A549 (cell line): ENCODE measurements at regions not wholly inside any gene's neighbourhood (a gene's known extent, or its start where the extent isn't known, plus 50 kb on each side); places are given as distances from the start of the nearest gene placed in this dataset.
"Not testable (repeated sequence)": the region's sequence is repeated elsewhere in the genome, so short reads cannot be mapped to it uniquely, and the experiment has no call there.

ENCODE experiments used
- ATAC-seq, 2 experiments: fragments of 200-7000 bp in 1 of 2; fragments of >200 bp in 1 of 2; cut with Nextera tagmentation in 1 of 2; cut with Tn5 transposase in 1 of 2; 3 replicates each; pipeline versions ENCODE4 v1.8.0 to v1.9.1; 2018 to 2020; ENCODE audit warnings: mild to moderate bottlenecking in 1 of 2, moderate library complexity in 1 of 2
- CTCF ChIA-PET: fragments of 300-600 bp; sonication (Branson Sonifier 250); formaldehyde crosslinking; extraction: SDS; loops from one replicate; lab custom pipeline; 2021; ENCODE audit warnings: antibody characterized with exemption, inconsistent platforms; lab: Yijun Ruan, JAX
- POLR2A ChIA-PET: fragments of 350-600 bp; formaldehyde crosslinking; extraction: SDS; loops from one replicate; lab custom pipeline; 2021; ENCODE audit warnings: antibody characterized with exemption, inconsistent platforms; lab: Yijun Ruan, JAX
- DNase-seq, 2 experiments: peaks; one replicate each; pipeline versions ENCODE4 v3.0.0 to v3.0.0-alpha.2; 2011 to 2016; ENCODE audit warnings: low read depth in 1 of 2, low spot score in 1 of 2
- FAIRE-seq: peaks from 2 replicates; lab custom pipeline; 2011; peaks lifted over from hg19 to GRCh38; lab: Jason Lieb, UNC
- H3K27ac ChIP-seq, 2 experiments: fragments of >200 bp; sonication (Bioruptor Twin); formaldehyde crosslinking; 3 replicates each; pipeline ENCODE4 v1.5.1; 2016 to 2017
- H3K4me1 ChIP-seq: fragments of >200 bp; sonication (Bioruptor Twin); formaldehyde crosslinking; 3 replicates; pipeline ENCODE4 v1.6.1; 2016
- H3K4me2 ChIP-seq: fragments of >200 bp; sonication (Bioruptor Twin); formaldehyde crosslinking; 3 replicates; pipeline ENCODE4 v1.6.1; 2016
- H3K4me3 ChIP-seq: fragments of >200 bp; sonication (Bioruptor Twin); formaldehyde crosslinking; 3 replicates; pipeline ENCODE4 v1.5.1; 2016
- H3K9me3 ChIP-seq: fragments of >200 bp; sonication (Bioruptor Twin); formaldehyde crosslinking; 3 replicates; pipeline ENCODE4 v1.6.1; 2016
- BCL3 ChIP-seq: fragments of >200 bp; sonication (Bioruptor Twin); formaldehyde crosslinking; IDR thresholded peaks from 3 replicates; pipeline ENCODE4 v1.6.1; 2016
- CBX2 ChIP-seq: fragments of 200-600 bp; sonication (generic); IDR thresholded peaks from 2 replicates; pipeline ENCODE4 v1.6.1; 2016; ENCODE audit warnings: low read depth, mild to moderate bottlenecking, borderline replicate concordance
- E2F6 ChIP-seq: IDR thresholded peaks from 2 replicates; pipeline ENCODE4 v1.6.1; 2012; ENCODE audit warnings: low read depth, borderline replicate concordance
- EHMT2 ChIP-seq: fragments of 200-600 bp; sonication (generic); IDR thresholded peaks from 2 replicates; pipeline ENCODE4 v1.6.1; 2016; ENCODE audit warnings: antibody characterized with exemption, low read depth, mild to moderate bottlenecking, moderate library complexity
- EP300 ChIP-seq, 2 experiments: fragments of >200 bp; sonication (Bioruptor Twin); formaldehyde crosslinking; IDR thresholded peaks; 2 replicates in 1 of 2; 3 replicates in 1 of 2; pipeline ENCODE4 v1.6.1; 2016 to 2017
- FOSL2 ChIP-seq, 2 experiments: fragments of 450-650 bp in 1 of 2; fragments of >200 bp in 1 of 2; sonication (Bioruptor Twin) in 1 of 2; formaldehyde crosslinking; IDR thresholded peaks; 2 replicates each; pipeline versions ENCODE4 v1.5.0 to v1.6.1; 2016 to 2020; ENCODE audit warnings: mild to moderate bottlenecking in 1 of 2, moderate library complexity in 1 of 2
- GATA3 ChIP-seq: IDR thresholded peaks from 2 replicates; pipeline ENCODE4 v1.6.1; 2012; ENCODE audit warnings: borderline replicate concordance
- HES2 ChIP-seq: fragments of >200 bp; sonication (Bioruptor Twin); formaldehyde crosslinking; IDR thresholded peaks from 2 replicates; pipeline ENCODE4 v1.6.1; 2016
- HEYL ChIP-seq: fragments of 250-450 bp; sonication (Bioruptor Pico); IDR thresholded peaks from 2 replicates; pipeline ENCODE4 v1.8.0; 2021; ENCODE audit warnings: mild to moderate bottlenecking, moderate library complexity
- HOXA7 ChIP-seq: fragments of 250-450 bp; sonication (Bioruptor Pico); IDR thresholded peaks from 2 replicates; pipeline ENCODE4 v1.5.0; 2020; ENCODE audit warnings: mild to moderate bottlenecking, moderate library complexity
- JUN ChIP-seq, 2 experiments: fragments of >200 bp; sonication (Bioruptor Twin); formaldehyde crosslinking; IDR thresholded peaks; 2 replicates in 1 of 2; 3 replicates in 1 of 2; pipeline ENCODE4 v1.6.1; 2016 to 2017
- MYC ChIP-seq: IDR thresholded peaks from 2 replicates; pipeline ENCODE4 v1.6.1; 2012; ENCODE audit warnings: mild to moderate bottlenecking, inconsistent platforms, low read length, improper control_type of control experiment, borderline replicate concordance
- NFE2L2 ChIP-seq: fragments of 150-350 bp; conservative IDR thresholded peaks from 2 replicates; pipeline ENCODE4 v1.6.1; 2014; ENCODE audit warnings: low read length
- NPAS2 ChIP-seq: fragments of 250-450 bp; sonication (Bioruptor Pico); IDR thresholded peaks from 2 replicates; pipeline ENCODE4 v1.8.0; 2022; ENCODE audit warnings: mild to moderate bottlenecking, moderate library complexity, borderline replicate concordance
- PHF8 ChIP-seq: fragments of 200-600 bp; sonication (generic); IDR thresholded peaks from 2 replicates; pipeline ENCODE4 v1.6.1; 2016; ENCODE audit warnings: low read depth, mild to moderate bottlenecking, antibody characterized with exemption, moderate library complexity, borderline replicate concordance
- POLR2A ChIP-seq: IDR thresholded peaks from 2 replicates; pipeline ENCODE4 v1.6.1; 2012; ENCODE audit warnings: mild to moderate bottlenecking, low read length
- RARB ChIP-seq: fragments of 250-450 bp; sonication (Bioruptor Pico); IDR thresholded peaks from 2 replicates; pipeline ENCODE4 v1.8.0; 2021; ENCODE audit warnings: mild to moderate bottlenecking, moderate library complexity
- RFX5 ChIP-seq: fragments of 450-650 bp; IDR thresholded peaks from 2 replicates; pipeline ENCODE4 v1.7.1; 2014; ENCODE audit warnings: antibody characterized with exemption, mild to moderate bottlenecking, moderate library complexity
- RNF2 ChIP-seq: fragments of 200-600 bp; sonication (generic); IDR thresholded peaks from 2 replicates; pipeline ENCODE4 v1.6.1; 2016; ENCODE audit warnings: low read depth, mild to moderate bottlenecking, antibody characterized with exemption, moderate library complexity, borderline replicate concordance
- SREBF2 ChIP-seq: fragments of 450-650 bp; IDR thresholded peaks from 2 replicates; pipeline ENCODE4 v1.6.1; 2014; ENCODE audit warnings: mild to moderate bottlenecking, moderate library complexity
- WGBS: methylation state at CpG from one replicate; pipeline ENCODE4 v1.1.6; 2017; ENCODE audit errors: missing lambda C conversion rate; 5-methylcytosine and 5-hydroxymethylcytosine counted together
- TF ChIP-seq, protein P1 (sequence below): fragments of >200 bp; sonication (Bioruptor Twin); formaldehyde crosslinking; IDR thresholded peaks from 3 replicates; pipeline ENCODE4 v1.5.1; 2016
- TF ChIP-seq, protein P2 (sequence below): fragments of 200-600 bp; sonication (generic); IDR thresholded peaks from 2 replicates; pipeline ENCODE4 v1.6.1; 2016; ENCODE audit warnings: antibody characterized with exemption, mild to moderate bottlenecking, moderate library complexity

DNA sequence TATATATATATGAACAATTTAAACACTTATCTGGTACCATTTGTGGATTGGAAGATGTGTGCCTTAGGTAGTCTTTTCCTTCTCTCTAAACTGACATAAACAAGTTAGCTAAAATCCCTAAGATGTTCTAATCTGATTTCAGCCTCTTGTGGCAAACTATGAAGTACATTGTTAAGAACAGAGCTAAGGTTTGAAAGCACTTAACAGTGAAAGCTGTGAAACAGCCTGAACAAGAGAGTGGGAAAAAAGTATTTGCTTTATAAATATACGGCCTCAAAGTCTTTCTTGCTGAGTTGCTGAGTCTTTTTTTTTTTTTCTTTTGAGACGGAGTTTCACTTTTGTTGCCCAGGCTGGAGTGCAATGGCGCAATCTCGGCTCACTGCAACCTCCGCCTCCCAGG lies 53.7 kb upstream of the PELI2 start:
- 82% methylated on average over 5 of the region's 5 CpGs for WGBS
- Histone ChIP-seq H3K4me1 (no peaks in the 10 kb centered on the region), H3K4me2 (no peak overlapping the region), H3K4me3 (no peak overlapping the region), H3K27ac (no peak overlapping the region), H3K9me3 (no peaks in the 10 kb centered on the region)
- FAIRE-seq (no peak), DNase-seq (no peak), ATAC-seq (no peak)
- no peak for TF ChIP-seq CBX2
- no peak for TF ChIP-seq HOXA7 (CRISPR knock-in tag)
- TF ChIP-seq NPAS2 (CRISPR knock-in tag) = no peak
- no peak for TF ChIP-seq GATA3
- TF ChIP-seq, protein P1, sequence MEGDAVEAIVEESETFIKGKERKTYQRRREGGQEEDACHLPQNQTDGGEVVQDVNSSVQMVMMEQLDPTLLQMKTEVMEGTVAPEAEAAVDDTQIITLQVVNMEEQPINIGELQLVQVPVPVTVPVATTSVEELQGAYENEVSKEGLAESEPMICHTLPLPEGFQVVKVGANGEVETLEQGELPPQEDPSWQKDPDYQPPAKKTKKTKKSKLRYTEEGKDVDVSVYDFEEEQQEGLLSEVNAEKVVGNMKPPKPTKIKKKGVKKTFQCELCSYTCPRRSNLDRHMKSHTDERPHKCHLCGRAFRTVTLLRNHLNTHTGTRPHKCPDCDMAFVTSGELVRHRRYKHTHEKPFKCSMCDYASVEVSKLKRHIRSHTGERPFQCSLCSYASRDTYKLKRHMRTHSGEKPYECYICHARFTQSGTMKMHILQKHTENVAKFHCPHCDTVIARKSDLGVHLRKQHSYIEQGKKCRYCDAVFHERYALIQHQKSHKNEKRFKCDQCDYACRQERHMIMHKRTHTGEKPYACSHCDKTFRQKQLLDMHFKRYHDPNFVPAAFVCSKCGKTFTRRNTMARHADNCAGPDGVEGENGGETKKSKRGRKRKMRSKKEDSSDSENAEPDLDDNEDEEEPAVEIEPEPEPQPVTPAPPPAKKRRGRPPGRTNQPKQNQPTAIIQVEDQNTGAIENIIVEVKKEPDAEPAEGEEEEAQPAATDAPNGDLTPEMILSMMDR = no peak
- TF ChIP-seq, protein P2, sequence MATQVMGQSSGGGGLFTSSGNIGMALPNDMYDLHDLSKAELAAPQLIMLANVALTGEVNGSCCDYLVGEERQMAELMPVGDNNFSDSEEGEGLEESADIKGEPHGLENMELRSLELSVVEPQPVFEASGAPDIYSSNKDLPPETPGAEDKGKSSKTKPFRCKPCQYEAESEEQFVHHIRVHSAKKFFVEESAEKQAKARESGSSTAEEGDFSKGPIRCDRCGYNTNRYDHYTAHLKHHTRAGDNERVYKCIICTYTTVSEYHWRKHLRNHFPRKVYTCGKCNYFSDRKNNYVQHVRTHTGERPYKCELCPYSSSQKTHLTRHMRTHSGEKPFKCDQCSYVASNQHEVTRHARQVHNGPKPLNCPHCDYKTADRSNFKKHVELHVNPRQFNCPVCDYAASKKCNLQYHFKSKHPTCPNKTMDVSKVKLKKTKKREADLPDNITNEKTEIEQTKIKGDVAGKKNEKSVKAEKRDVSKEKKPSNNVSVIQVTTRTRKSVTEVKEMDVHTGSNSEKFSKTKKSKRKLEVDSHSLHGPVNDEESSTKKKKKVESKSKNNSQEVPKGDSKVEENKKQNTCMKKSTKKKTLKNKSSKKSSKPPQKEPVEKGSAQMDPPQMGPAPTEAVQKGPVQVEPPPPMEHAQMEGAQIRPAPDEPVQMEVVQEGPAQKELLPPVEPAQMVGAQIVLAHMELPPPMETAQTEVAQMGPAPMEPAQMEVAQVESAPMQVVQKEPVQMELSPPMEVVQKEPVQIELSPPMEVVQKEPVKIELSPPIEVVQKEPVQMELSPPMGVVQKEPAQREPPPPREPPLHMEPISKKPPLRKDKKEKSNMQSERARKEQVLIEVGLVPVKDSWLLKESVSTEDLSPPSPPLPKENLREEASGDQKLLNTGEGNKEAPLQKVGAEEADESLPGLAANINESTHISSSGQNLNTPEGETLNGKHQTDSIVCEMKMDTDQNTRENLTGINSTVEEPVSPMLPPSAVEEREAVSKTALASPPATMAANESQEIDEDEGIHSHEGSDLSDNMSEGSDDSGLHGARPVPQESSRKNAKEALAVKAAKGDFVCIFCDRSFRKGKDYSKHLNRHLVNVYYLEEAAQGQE = no peak
- no peak for TF ChIP-seq BCL3
- no peak for TF ChIP-seq RFX5
- TF ChIP-seq SREBF2 = no peak
- no peak for TF ChIP-seq PHF8
- no peak for TF ChIP-seq FOSL2 (IDR thresholded peaks at IDR 0.05)
- no peak for TF ChIP-seq FOSL2 (CRISPR knock-in tag; IDR thresholded peaks at IDR 0.05)
- TF ChIP-seq POLR2A = no peak
- TF ChIP-seq NFE2L2 = no peak
- no peak for TF ChIP-seq RNF2
- CTCF ChIA-PET = interaction anchor here (0.9 kb wide), 1 partner anchor 20 kb away, joined by 3 read pairs; no protein-coding TSS in a partner anchor
- POLR2A ChIA-PET = no interaction called here

DNA sequence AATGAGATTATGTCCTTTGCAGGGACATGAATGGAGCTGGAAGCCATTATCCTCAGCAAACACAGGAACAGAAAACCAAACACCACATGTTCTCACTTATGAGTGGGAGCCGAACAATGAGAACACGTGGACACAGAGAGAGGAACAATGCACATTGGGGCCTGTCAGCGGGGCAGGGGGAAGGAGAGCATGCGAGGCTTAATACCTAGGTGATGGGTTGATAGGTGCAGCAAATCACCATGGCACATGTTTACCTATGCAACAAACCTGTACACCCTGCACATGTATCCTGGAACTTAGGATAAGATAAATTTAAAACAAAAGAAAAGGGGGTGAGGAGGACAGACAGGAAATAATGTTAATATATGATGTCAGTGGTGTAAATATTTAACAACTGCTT lies 53.0 kb upstream of the PELI2 start:
- 80% methylated on average over 4 of the region's 4 CpGs for WGBS
- H3K4me2 ChIP-seq, H3K4me1 ChIP-seq, H3K27ac ChIP-seq, H3K4me3 ChIP-seq, POLR2A ChIA-PET, DNase-seq, H3K9me3 ChIP-seq, ATAC-seq, FAIRE-seq: not testable (repeated sequence)
- CTCF ChIA-PET = interaction anchor here (0.9 kb wide), 1 partner anchor 21 kb away, joined by 3 read pairs; no protein-coding TSS in a partner anchor

DNA sequence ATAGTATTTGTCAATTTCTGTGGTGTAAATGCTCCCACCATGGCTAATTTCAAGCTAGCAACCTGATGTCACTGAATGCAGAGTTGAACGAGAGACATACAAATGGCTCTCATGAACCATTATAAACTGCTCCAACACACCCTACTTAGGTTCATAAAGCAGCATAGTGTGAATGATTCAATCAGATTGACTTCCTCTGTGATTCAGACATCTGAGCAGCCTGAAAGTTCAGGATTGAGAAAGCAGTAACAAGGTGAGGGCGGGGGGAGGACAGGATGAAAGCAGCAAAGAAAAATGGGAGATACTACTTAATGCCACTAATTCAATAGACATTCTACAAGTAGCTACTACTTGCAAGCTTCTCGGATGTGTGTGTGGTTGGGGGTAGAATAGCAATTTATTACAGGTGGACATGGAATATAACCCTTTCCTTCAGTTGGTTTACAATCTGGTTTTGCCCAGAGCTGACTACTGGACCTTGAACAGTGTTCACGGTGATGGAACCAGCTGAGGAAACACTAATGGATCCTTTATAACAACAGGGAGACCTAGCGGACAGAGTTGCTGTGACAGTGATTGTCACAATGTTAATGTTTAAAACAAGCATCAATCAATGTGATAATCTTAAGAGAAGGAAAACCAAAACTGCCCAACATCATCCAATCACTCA lies 52.5 kb upstream of the PELI2 start:
- TF ChIP-seq SREBF2 (no peak), HEYL (CRISPR knock-in tag) (no peak), MYC (no peak), EP300 (IDR thresholded peaks at IDR 0.05) (no peak), JUN (IDR thresholded peaks at IDR 0.05) (no peak), NPAS2 (CRISPR knock-in tag) (no peak), EHMT2 (no peak), HES2 (no peak), RARB (CRISPR knock-in tag) (no peak), E2F6 (no peak)
- TF ChIP-seq, protein P1 = no peak
- no peak overlapping the region for H3K4me2 ChIP-seq
- no peaks in the 10 kb centered on the region for H3K9me3 ChIP-seq
- 70% methylated on average over 5 of the region's 5 CpGs for WGBS
- DNase-seq = no peak
- H3K27ac ChIP-seq = no peak overlapping the region
- ATAC-seq = no peak
- H3K4me3 ChIP-seq = no peak overlapping the region
- peak; percentile 28 for FAIRE-seq
- ChIA-PET POLR2A (no interaction called here), CTCF (no interaction called here)
- H3K4me1 ChIP-seq = no peaks in the 10 kb centered on the region
